Neural progenitor cell (in vitro differentiated cells): ENCODE measurements at regions not wholly inside any gene's neighbourhood (a gene's known extent, or its start where the extent isn't known, plus 50 kb on each side); places are given as distances from the start of the nearest gene placed in this dataset.

ENCODE experiments used
- DNase-seq: peaks from one replicate; pipeline ENCODE4 v3.0.0-alpha.2; 2016; ENCODE audit warnings: low spot score
- H2AFZ ChIP-seq: fragments of 200-600 bp; sonication (generic); replicated peaks from 2 replicates; pipeline ENCODE4 v1.6.1; 2016; ENCODE audit warnings: antibody characterized with exemption
- H3F3A ChIP-seq: fragments of 200-600 bp; sonication (generic); 2 replicates; pipeline ENCODE4 v1.6.1; 2016; ENCODE audit warnings: antibody characterized with exemption, low read depth
- H3K27ac ChIP-seq: fragments of 200-600 bp; sonication (generic); 2 replicates; pipeline ENCODE4 v1.5.1; 2016; ENCODE audit warnings: mild to moderate bottlenecking
- H3K27me3 ChIP-seq: fragments of 200-600 bp; sonication (generic); 2 replicates; pipeline ENCODE4 v1.6.1; 2016; ENCODE audit warnings: mild to moderate bottlenecking, moderate library complexity
- H3K36me3 ChIP-seq: fragments of 200-600 bp; sonication (generic); 2 replicates; pipeline ENCODE4 v1.5.1; 2016
- H3K4me1 ChIP-seq: fragments of 200-600 bp; sonication (generic); 2 replicates; pipeline ENCODE4 v1.6.1; 2016; ENCODE audit warnings: mixed run types
- H3K4me2 ChIP-seq: fragments of 200-600 bp; sonication (generic); 2 replicates; pipeline ENCODE4 v1.6.1; 2016
- H3K4me3 ChIP-seq: fragments of 200-600 bp; sonication (generic); 2 replicates; pipeline ENCODE4 v1.5.1; 2016
- H3K79me2 ChIP-seq: fragments of 200-600 bp; sonication (generic); 2 replicates; pipeline ENCODE4 v1.6.1; 2016; ENCODE audit warnings: low read depth
- H3K9ac ChIP-seq: fragments of 200-600 bp; sonication (generic); 2 replicates; pipeline ENCODE4 v1.6.1; 2016
- H3K9me3 ChIP-seq: fragments of 200-600 bp; sonication (generic); 2 replicates; pipeline ENCODE4 v1.5.1; 2016; ENCODE audit warnings: low read depth
- H4K20me1 ChIP-seq: fragments of 200-600 bp; sonication (generic); 2 replicates; pipeline ENCODE4 v1.6.1; 2016; ENCODE audit warnings: low read depth
- H3K27ac Mint-ChIP-seq: 3 replicates; pipeline ENCODE4 v1.8.0; 2021; ENCODE audit warnings: mixed read lengths
- H3K27me3 Mint-ChIP-seq: 2 replicates; pipeline ENCODE4 v1.8.0; 2022; ENCODE audit warnings: low read depth, mild to moderate bottlenecking, inconsistent platforms, moderate library complexity, mixed read lengths; ENCODE audit not compliant: insufficient read depth
- H3K36me3 Mint-ChIP-seq: 3 replicates; pipeline ENCODE4 v1.8.0; 2021; ENCODE audit warnings: mixed read lengths
- H3K4me1 Mint-ChIP-seq: 3 replicates; pipeline ENCODE4 v1.8.0; 2021; ENCODE audit warnings: mixed read lengths
- H3K4me3 Mint-ChIP-seq: 3 replicates; pipeline ENCODE4 v1.8.0; 2021; ENCODE audit warnings: mild to moderate bottlenecking, moderate library complexity, mixed read lengths
- H3K9me3 Mint-ChIP-seq: 3 replicates; pipeline ENCODE4 v1.8.0; 2020; ENCODE audit warnings: mixed read lengths
- EZH2 ChIP-seq: fragments of 200-600 bp; sonication (generic); IDR thresholded peaks from 2 replicates; pipeline ENCODE4 v1.6.1; 2017; ENCODE audit warnings: antibody characterized with exemption, mild to moderate bottlenecking, moderate library complexity
- EZH2phosphoT487 ChIP-seq: fragments of 200-600 bp; sonication (generic); IDR thresholded peaks from 2 replicates; pipeline ENCODE4 v1.6.1; 2017; ENCODE audit warnings: antibody characterized with exemption
- TF ChIP-seq, protein P1 (sequence below): fragments of 200-600 bp; sonication (generic); IDR thresholded peaks from 2 replicates; pipeline ENCODE4 v1.5.1; 2017; ENCODE audit warnings: antibody characterized with exemption, mild to moderate bottlenecking

DNA sequence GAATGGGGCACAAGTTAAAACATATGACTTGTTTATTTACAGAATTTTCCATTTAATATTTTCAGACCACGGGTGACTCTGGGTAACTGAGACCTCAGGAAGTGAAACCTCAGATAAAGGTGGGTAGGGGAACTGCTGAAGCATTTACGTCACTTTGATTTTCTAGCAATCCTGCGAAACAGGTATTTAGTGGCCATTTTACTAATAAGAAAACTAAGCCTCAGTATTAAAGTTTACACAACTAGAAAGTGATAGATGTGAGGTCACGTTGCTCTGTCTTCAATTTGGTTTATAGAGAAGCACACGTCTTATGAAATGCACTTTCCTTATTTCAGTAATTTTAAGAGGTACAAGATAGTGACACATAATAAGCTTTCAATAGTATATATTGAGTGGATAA is 402.8 kb downstream of the FGF9 start:
- H3K36me3 ChIP-seq, result no peaks in the 10 kb centered on the region
- no peak overlapping the region for H3K4me3 ChIP-seq
- no peaks in the 10 kb centered on the region for H3F3A ChIP-seq
- H3K9ac ChIP-seq, result no peak overlapping the region
- no peak overlapping the region for H3K27ac ChIP-seq
- no peak overlapping the region for H3K4me3 Mint-ChIP-seq
- H3K9me3 ChIP-seq, result no peaks in the 10 kb centered on the region
- peaks cover 4% of the 10 kb centered on the region for H3K4me1 ChIP-seq
- H3K4me2 ChIP-seq, result no peak overlapping the region
- no peak overlapping the region for H2AFZ ChIP-seq
- H4K20me1 ChIP-seq, result no peaks in the 10 kb centered on the region
- H3K27me3 ChIP-seq, result no peaks in the 10 kb centered on the region
- TF ChIP-seq, protein P1, sequence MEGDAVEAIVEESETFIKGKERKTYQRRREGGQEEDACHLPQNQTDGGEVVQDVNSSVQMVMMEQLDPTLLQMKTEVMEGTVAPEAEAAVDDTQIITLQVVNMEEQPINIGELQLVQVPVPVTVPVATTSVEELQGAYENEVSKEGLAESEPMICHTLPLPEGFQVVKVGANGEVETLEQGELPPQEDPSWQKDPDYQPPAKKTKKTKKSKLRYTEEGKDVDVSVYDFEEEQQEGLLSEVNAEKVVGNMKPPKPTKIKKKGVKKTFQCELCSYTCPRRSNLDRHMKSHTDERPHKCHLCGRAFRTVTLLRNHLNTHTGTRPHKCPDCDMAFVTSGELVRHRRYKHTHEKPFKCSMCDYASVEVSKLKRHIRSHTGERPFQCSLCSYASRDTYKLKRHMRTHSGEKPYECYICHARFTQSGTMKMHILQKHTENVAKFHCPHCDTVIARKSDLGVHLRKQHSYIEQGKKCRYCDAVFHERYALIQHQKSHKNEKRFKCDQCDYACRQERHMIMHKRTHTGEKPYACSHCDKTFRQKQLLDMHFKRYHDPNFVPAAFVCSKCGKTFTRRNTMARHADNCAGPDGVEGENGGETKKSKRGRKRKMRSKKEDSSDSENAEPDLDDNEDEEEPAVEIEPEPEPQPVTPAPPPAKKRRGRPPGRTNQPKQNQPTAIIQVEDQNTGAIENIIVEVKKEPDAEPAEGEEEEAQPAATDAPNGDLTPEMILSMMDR, result no peak
- TF ChIP-seq EZH2 (no peak), EZH2phosphoT487 (no peak)
- H3K36me3 Mint-ChIP-seq, result no peaks in the 10 kb centered on the region
- H3K9me3 Mint-ChIP-seq, result no peaks in the 10 kb centered on the region
- H3K79me2 ChIP-seq, result no peaks in the 10 kb centered on the region
- H3K27me3 Mint-ChIP-seq, result no peaks in the 10 kb centered on the region
- peaks cover 4% of the 10 kb centered on the region for H3K4me1 Mint-ChIP-seq
- DNase-seq, result no peak
- H3K27ac Mint-ChIP-seq, result no peak overlapping the region

DNA sequence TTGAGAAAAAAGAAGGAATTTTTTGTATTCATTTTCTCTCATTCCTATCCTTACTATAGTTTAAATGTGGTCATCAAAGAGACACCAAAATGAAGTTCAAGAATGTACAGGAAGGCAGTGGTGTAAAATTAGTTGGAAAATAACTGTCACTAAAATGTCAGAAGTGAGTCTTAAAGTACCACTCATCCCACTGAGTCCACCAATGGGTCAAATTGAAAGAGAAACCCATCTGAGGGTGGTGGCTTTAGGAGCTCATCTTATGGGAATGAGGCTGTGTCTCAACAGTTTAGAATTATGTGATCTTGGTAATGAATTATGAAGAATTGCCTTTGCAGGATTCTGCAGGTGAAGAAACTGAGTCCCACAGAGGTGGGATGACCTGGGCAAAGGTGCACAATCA is 403.5 kb downstream of the FGF9 start:
- H3K9ac ChIP-seq, result no peak overlapping the region
- H3K36me3 Mint-ChIP-seq, result no peaks in the 10 kb centered on the region
- H3K9me3 ChIP-seq, result no peaks in the 10 kb centered on the region
- no peaks in the 10 kb centered on the region for H3K36me3 ChIP-seq
- no peak overlapping the region for H3K4me3 ChIP-seq
- no peak overlapping the region for H3K4me3 Mint-ChIP-seq
- H3K27ac ChIP-seq, result no peak overlapping the region
- H2AFZ ChIP-seq, result no peak overlapping the region
- no peaks in the 10 kb centered on the region for H3K79me2 ChIP-seq
- no peaks in the 10 kb centered on the region for H3K27me3 ChIP-seq
- H3K4me1 ChIP-seq, result peaks cover 4% of the 10 kb centered on the region
- peaks cover 4% of the 10 kb centered on the region for H3K4me1 Mint-ChIP-seq
- DNase-seq, result no peak
- H3K4me2 ChIP-seq, result no peak overlapping the region
- no peaks in the 10 kb centered on the region for H3K27me3 Mint-ChIP-seq
- no peaks in the 10 kb centered on the region for H3K9me3 Mint-ChIP-seq
- H4K20me1 ChIP-seq, result no peaks in the 10 kb centered on the region
- TF ChIP-seq, protein P1, result no peak
- TF ChIP-seq EZH2phosphoT487 (no peak), EZH2 (no peak)
- H3K27ac Mint-ChIP-seq, result no peak overlapping the region
- no peaks in the 10 kb centered on the region for H3F3A ChIP-seq

DNA sequence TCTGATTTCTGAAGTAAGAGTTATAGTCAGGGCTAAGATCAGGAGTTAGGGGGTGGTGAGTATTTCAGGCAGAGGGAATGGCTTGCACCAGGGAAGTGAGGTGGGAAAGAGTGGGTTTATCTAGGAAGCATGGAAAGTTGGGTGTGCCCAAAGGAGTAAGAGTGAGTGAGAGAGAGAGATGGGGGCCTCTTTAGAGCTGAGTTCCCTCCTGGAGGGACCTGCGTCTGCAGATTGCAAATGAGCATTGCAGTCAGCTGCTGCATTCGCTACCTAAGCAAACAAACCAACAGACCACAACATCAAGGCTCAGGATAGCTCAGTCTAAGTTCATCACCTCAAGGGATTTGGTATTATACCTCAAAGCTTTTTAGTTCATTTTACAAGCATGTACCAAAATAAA is 405.8 kb downstream of the FGF9 start:
- TF ChIP-seq, protein P1, result no peak
- TF ChIP-seq EZH2phosphoT487 (no peak), EZH2 (no peak)
- Histone ChIP-seq H3K4me2 (no peak overlapping the region), H3K4me3 (no peak overlapping the region), H3K9ac (no peak overlapping the region), H3F3A (no peaks in the 10 kb centered on the region), H2AFZ (no peak overlapping the region), H3K4me1 (peaks cover 7% of the 10 kb centered on the region), H3K27me3 (no peaks in the 10 kb centered on the region), H3K27ac (no peak overlapping the region), H3K79me2 (no peaks in the 10 kb centered on the region), H3K9me3 (no peaks in the 10 kb centered on the region), H3K36me3 (no peaks in the 10 kb centered on the region), H4K20me1 (no peaks in the 10 kb centered on the region)
- Mint-ChIP-seq H3K27ac (no peak overlapping the region), H3K4me1 (peaks cover 1% of the 10 kb centered on the region), H3K27me3 (no peaks in the 10 kb centered on the region), H3K9me3 (no peaks in the 10 kb centered on the region), H3K4me3 (no peak overlapping the region), H3K36me3 (no peaks in the 10 kb centered on the region)
- no peak for DNase-seq
